H1 (cell line): ENCODE measurements at regions not wholly inside any gene's neighbourhood (a gene's known extent, or its start where the extent isn't known, plus 50 kb on each side); places are given as distances from the start of the nearest gene placed in this dataset.

Experiments
- CTCF ChIA-PET: fragments of 300-600 bp; sonication (Branson Sonifier 250); formaldehyde crosslinking; loops from one replicate; lab custom pipeline; 2021; ENCODE audit not compliant: partially characterized antibody; lab: Charles Lee
- POLR2A ChIA-PET: fragments of 300-600 bp; sonication (Branson Sonifier 250); formaldehyde crosslinking; loops from one replicate; lab custom pipeline; 2021; ENCODE audit warnings: inconsistent platforms; ENCODE audit not compliant: partially characterized antibody; lab: Charles Lee
- DNase-seq, 2 experiments: peaks; one replicate each; pipeline versions ENCODE4 v3.0.0 to v3.0.0-alpha.2; 2010 to 2022; ENCODE audit warnings: low spot score in 2 of 2, low read depth in 1 of 2, mixed read lengths in 1 of 2
- FAIRE-seq: peaks from 2 replicates; lab custom pipeline; 2011; peaks lifted over from hg19 to GRCh38; lab: Jason Lieb, UNC
- H2AFZ ChIP-seq: 2 replicates; pipeline ENCODE4 v1.8.1; 2012; ENCODE audit warnings: low read length, inconsistent platforms
- H2AK5ac ChIP-seq: 2 replicates; pipeline ENCODE4 v1.6.1; 2013; ENCODE audit warnings: low read depth, low read length
- H2BK120ac ChIP-seq: replicated peaks from 2 replicates; pipeline ENCODE3; 2013; ENCODE audit warnings: low read depth, low read length, inconsistent platforms
- H2BK12ac ChIP-seq: 2 replicates; pipeline ENCODE4 v1.6.1; 2013; ENCODE audit warnings: low read depth, low read length
- H2BK15ac ChIP-seq: 2 replicates; pipeline ENCODE4 v1.6.1; 2013; ENCODE audit warnings: low read length
- H2BK20ac ChIP-seq: 2 replicates; pipeline ENCODE4 v1.6.1; 2013; ENCODE audit warnings: low read length
- H2BK5ac ChIP-seq: 2 replicates; pipeline ENCODE4 v1.6.1; 2013; ENCODE audit warnings: low read depth, low read length
- H3K14ac ChIP-seq: 2 replicates; pipeline ENCODE4 v1.6.1; 2013; ENCODE audit warnings: inconsistent platforms; ENCODE audit not compliant: insufficient read length
- H3K18ac ChIP-seq: 2 replicates; pipeline ENCODE4 v1.6.1; 2013; ENCODE audit warnings: low read length; ENCODE audit errors: extremely low read depth
- H3K23ac ChIP-seq: 2 replicates; pipeline ENCODE4 v1.6.1; 2013; ENCODE audit warnings: inconsistent platforms; ENCODE audit not compliant: insufficient read length
- H3K23me2 ChIP-seq: 2 replicates; pipeline ENCODE4 v1.6.1; 2013; ENCODE audit warnings: low read depth, low read length
- H3K27ac ChIP-seq: 2 replicates; pipeline ENCODE4 v1.6.1; 2011; ENCODE audit warnings: low read depth, low read length, inconsistent platforms
- H3K27me3 ChIP-seq, 4 experiments: replicated peaks in 1 of 4; 1 replicate in 1 of 4; 2 replicates in 3 of 4; pipeline versions ENCODE4 v1.6.1 to v1.8.1; 2011 to 2013; ENCODE audit warnings: low read length in 3 of 4, mild to moderate bottlenecking in 3 of 4, inconsistent platforms in 2 of 4, mixed read lengths in 2 of 4, moderate library complexity in 1 of 4; ENCODE audit not compliant: control insufficient read depth in 3 of 4, insufficient read depth in 3 of 4; ENCODE audit errors: extremely low read depth in 1 of 4
- H3K36me3 ChIP-seq, 4 experiments: 2 replicates each; pipeline versions ENCODE4 v1.6.1 to v1.8.1; 2011 to 2013; ENCODE audit warnings: mild to moderate bottlenecking in 4 of 4, low read length in 3 of 4, moderate library complexity in 2 of 4, control low read depth in 1 of 4, inconsistent platforms in 1 of 4; ENCODE audit not compliant: insufficient read depth in 4 of 4, control insufficient read depth in 2 of 4
- H3K4ac ChIP-seq: replicated peaks from 2 replicates; pipeline ENCODE3; 2013; ENCODE audit warnings: low read length, low read depth, mixed read lengths, inconsistent platforms; ENCODE audit not compliant: insufficient read length
- H3K4me1 ChIP-seq, 4 experiments: replicated peaks in 1 of 4; 1 replicate in 1 of 4; 2 replicates in 3 of 4; pipeline versions ENCODE4 v1.6.1 to v1.8.1; 2011 to 2013; ENCODE audit warnings: low read length in 3 of 4, inconsistent platforms in 2 of 4, mixed read lengths in 1 of 4; ENCODE audit not compliant: insufficient read depth in 4 of 4, control insufficient read depth in 3 of 4
- H3K4me2 ChIP-seq, 2 experiments: 2 replicates each; pipeline versions ENCODE4 v1.6.1 to v1.8.1; 2011 to 2013; ENCODE audit warnings: low read depth in 2 of 2, low read length in 2 of 2, control low read depth in 1 of 2, inconsistent platforms in 1 of 2, mild to moderate bottlenecking in 1 of 2; ENCODE audit not compliant: insufficient read depth in 1 of 2
- H3K4me3 ChIP-seq, 4 experiments: fragments of 200-600, 300-600 bp in 1 of 4; sonication (generic), shearing (Covaris generic), sonication (Bioruptor Twin) in 1 of 4; 2 replicates each; pipeline versions ENCODE4 v1.5.1 to v1.8.1; 2011 to 2016; ENCODE audit warnings: low read length in 4 of 4, low read depth in 3 of 4, control low read depth in 2 of 4, inconsistent platforms in 2 of 4, mild to moderate bottlenecking in 2 of 4, mixed read lengths in 1 of 4, moderate library complexity in 1 of 4; ENCODE audit not compliant: insufficient read depth in 2 of 4; ENCODE audit errors: extremely low read depth in 1 of 4
- H3K56ac ChIP-seq: replicated peaks from 2 replicates; pipeline ENCODE3; 2013; ENCODE audit warnings: low read depth, mild to moderate bottlenecking, mixed read lengths, low read length, inconsistent platforms; ENCODE audit not compliant: insufficient read length
- H3K79me1 ChIP-seq: 2 replicates; pipeline ENCODE4 v1.6.1; 2013; ENCODE audit warnings: low read depth, low read length, control low read depth
- H3K79me2 ChIP-seq, 2 experiments: 2 replicates each; pipeline versions ENCODE4 v1.6.1 to v1.8.1; 2012 to 2013; ENCODE audit warnings: low read length in 2 of 2, mild to moderate bottlenecking in 2 of 2, inconsistent platforms in 1 of 2; ENCODE audit not compliant: insufficient read depth in 2 of 2, control insufficient read depth in 1 of 2
- H3K9ac ChIP-seq, 4 experiments: replicated peaks in 1 of 4; 1 replicate in 1 of 4; 2 replicates in 3 of 4; pipeline versions ENCODE4 v1.6.1 to v1.8.1; 2011 to 2013; ENCODE audit warnings: low read depth in 3 of 4, low read length in 3 of 4, control low read depth in 2 of 4, mild to moderate bottlenecking in 2 of 4, moderate library complexity in 2 of 4, inconsistent platforms in 1 of 4; ENCODE audit errors: extremely low read depth in 1 of 4
- H3K9me3 ChIP-seq, 2 experiments: 2 replicates each; pipeline versions ENCODE4 v1.6.1 to v1.8.1; 2012 to 2013; ENCODE audit warnings: mild to moderate bottlenecking in 2 of 2, moderate library complexity in 2 of 2, control low read depth in 1 of 2, inconsistent platforms in 1 of 2, low read depth in 1 of 2, low read length in 1 of 2, mixed read lengths in 1 of 2; ENCODE audit not compliant: insufficient read depth in 2 of 2
- H4K20me1 ChIP-seq, 2 experiments: replicated peaks in 1 of 2; 2 replicates each; pipeline versions ENCODE3 to v1.8.1; 2011 to 2013; ENCODE audit warnings: inconsistent platforms in 2 of 2, low read length in 2 of 2, mild to moderate bottlenecking in 1 of 2; ENCODE audit not compliant: insufficient read depth in 2 of 2, control insufficient read depth in 1 of 2
- H4K5ac ChIP-seq: 2 replicates; pipeline ENCODE4 v1.6.1; 2013; ENCODE audit warnings: low read length, low read depth, mixed read lengths, inconsistent platforms; ENCODE audit not compliant: insufficient read length
- H4K8ac ChIP-seq: 2 replicates; pipeline ENCODE4 v1.8.0; 2013; ENCODE audit warnings: mild to moderate bottlenecking, moderate library complexity, low read length, inconsistent platforms; ENCODE audit not compliant: insufficient read depth; ENCODE audit errors: extremely low read depth
- H4K91ac ChIP-seq: replicated peaks from 2 replicates; pipeline ENCODE3; 2013; ENCODE audit warnings: low read length, mixed read lengths, inconsistent platforms; ENCODE audit not compliant: insufficient read length
- BCL11A ChIP-seq, 2 experiments: IDR thresholded peaks; one replicate each; pipeline ENCODE4 v1.6.1; 2011; ENCODE audit warnings: low read depth in 2 of 2, low read length in 2 of 2, mild to moderate bottlenecking in 2 of 2
- CHD1 ChIP-seq: IDR thresholded peaks from 2 replicates; pipeline ENCODE4 v1.6.1; 2012; ENCODE audit warnings: low read depth, low read length, improper control_type of control experiment
- CHD2 ChIP-seq: IDR thresholded peaks from 2 replicates; pipeline ENCODE4 v1.6.1; 2012; ENCODE audit warnings: low read length, improper control_type of control experiment
- EZH2 ChIP-seq: fragments of 200-600 bp; sonication (generic); IDR thresholded peaks from 2 replicates; pipeline ENCODE4 v1.7.1; 2012; ENCODE audit warnings: low read depth, mild to moderate bottlenecking, moderate library complexity, low read length, inconsistent platforms; ENCODE audit not compliant: severe bottlenecking
- RAD21 ChIP-seq, 2 experiments: IDR thresholded peaks in 1 of 2; conservative IDR thresholded peaks in 1 of 2; 2 replicates each; pipeline ENCODE4 v1.6.1; 2011; ENCODE audit warnings: low read depth in 2 of 2, low read length in 2 of 2, improper control_type of control experiment in 1 of 2, inconsistent platforms in 1 of 2, mild to moderate bottlenecking in 1 of 2, moderate library complexity in 1 of 2
- RFX5 ChIP-seq: IDR thresholded peaks from 2 replicates; pipeline ENCODE4 v1.6.1; 2011; ENCODE audit warnings: low read depth, low read length, improper control_type of control experiment, borderline replicate concordance
- SP1 ChIP-seq: IDR thresholded peaks from 2 replicates; pipeline ENCODE4 v1.6.1; 2011; ENCODE audit warnings: low read depth, low read length
- SP2 ChIP-seq: IDR thresholded peaks from 2 replicates; pipeline ENCODE4 v1.6.1; 2012; ENCODE audit warnings: mild to moderate bottlenecking, low read length, inconsistent platforms
- SUZ12 ChIP-seq: fragments of 200-600 bp; sonication (generic); IDR thresholded peaks from 2 replicates; pipeline ENCODE4 v1.6.1; 2012; ENCODE audit warnings: mild to moderate bottlenecking, inconsistent platforms, low read length, moderate library complexity, mixed read lengths
- TCF12 ChIP-seq: IDR thresholded peaks from 2 replicates; pipeline ENCODE4 v1.6.1; 2011; ENCODE audit warnings: low read depth, mild to moderate bottlenecking, low read length
- WGBS, 2 experiments: shearing (Covaris generic) in 1 of 2; methylation state at CpG; one replicate each; pipeline versions ENCODE4 v1.1.6 to v1.1.7; 2013 to 2015; ENCODE audit warnings: low lambda C conversion rate in 2 of 2, mixed read lengths in 2 of 2, inconsistent platforms in 1 of 2, low coverage in 1 of 2, missing lambda C conversion rate in 1 of 2; ENCODE audit not compliant: insufficient replicate concordance in 2 of 2, insufficient coverage in 1 of 2, insufficient read length in 1 of 2; ENCODE audit errors: extremely low coverage in 1 of 2, missing lambda C conversion rate in 1 of 2; 5-methylcytosine and 5-hydroxymethylcytosine counted together
- TF ChIP-seq, protein P1 (sequence below), 3 experiments: IDR thresholded peaks; 1 replicate in 2 of 3; 2 replicates in 1 of 3; pipeline versions ENCODE4 v1.5.1 to v1.6.1; 2011; ENCODE audit warnings: low read length in 3 of 3, mild to moderate bottlenecking in 3 of 3, inconsistent platforms in 2 of 3, low read depth in 1 of 3, moderate library complexity in 1 of 3; ENCODE audit not compliant: insufficient read depth in 1 of 3; ENCODE audit errors: control extremely low read depth in 1 of 3

DNA sequence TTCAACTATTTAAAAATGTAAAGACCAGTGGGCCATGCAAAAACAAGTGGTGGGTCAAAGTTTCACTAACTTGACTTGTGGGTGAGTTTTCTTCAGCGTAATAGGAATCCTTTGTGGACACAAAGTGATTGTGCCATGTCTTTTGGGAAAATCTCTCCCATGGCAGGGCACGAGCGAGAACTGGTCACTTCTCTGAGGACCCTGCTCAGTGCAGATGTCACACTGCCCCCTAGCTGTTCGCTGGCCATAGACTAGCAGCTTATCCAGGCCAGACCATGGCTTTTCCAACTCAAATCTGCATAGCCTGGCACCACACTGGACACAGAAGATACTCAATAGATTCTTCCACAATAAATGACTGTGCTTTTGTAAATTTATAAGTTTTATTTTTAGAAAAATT is 306.0 kb upstream of the CCL2 start:
- CTCF ChIA-PET, result interaction anchor here (0.6 to 9.6 kb wide), 13 partner anchors 9 to 223 kb away, joined by 3 to 101 read pairs (median 3); no protein-coding TSS in a partner anchor
- Histone ChIP-seq H3K79me1 (no peaks in the 10 kb centered on the region), H2AK5ac (no peak overlapping the region), H2BK5ac (no peak overlapping the region), H3K4ac (no peak overlapping the region), H4K91ac (no peak overlapping the region), H3K4me3 (no peak overlapping the region), H3K56ac (no peak overlapping the region), H3K9ac (no peak overlapping the region), H3K23ac (no peak overlapping the region), H3K79me2 (no peaks in the 10 kb centered on the region), H3K23me2 (no peaks in the 10 kb centered on the region), H3K27me3 (no peaks in the 10 kb centered on the region), H2BK12ac (no peak overlapping the region), H3K18ac (no peak overlapping the region), H2BK120ac (no peak overlapping the region), H3K36me3 (no peaks in the 10 kb centered on the region), H2AFZ (no peak overlapping the region), H4K5ac (no peak overlapping the region), H4K20me1 (peaks cover 0 to 2% of the 10 kb centered on the region in 2 experiments), H3K4me1 (no peaks in the 10 kb centered on the region), H4K8ac (no peak overlapping the region), H3K14ac (no peak overlapping the region), H3K9me3 (no peaks in the 10 kb centered on the region), H2BK15ac (no peak overlapping the region), H3K4me2 (no peak overlapping the region), H2BK20ac (no peak overlapping the region), H3K27ac (no peak overlapping the region)
- DNase-seq, result peak; percentile 25 to 73
- FAIRE-seq, result peak; percentile 72
- TF ChIP-seq TCF12 (no peak), RFX5 (no peak), EZH2 (no peak), CHD1 (no peak), CHD2 (no peak), RAD21 (IDR thresholded peaks at IDR 0.05 in 1 of 2, conservative IDR thresholded peaks at IDR 0.05 in 1 of 2; ENCODE audit: low read depth in 2 of 2, low read length in 2 of 2) (peak; percentile 84 to 88), SP1 (no peak), SP2 (no peak), BCL11A (IDR thresholded peaks at IDR 0.05; ENCODE audit: low read depth in 2 of 2, low read length in 2 of 2) (no peak), SUZ12 (no peak)
- TF ChIP-seq, protein P1, sequence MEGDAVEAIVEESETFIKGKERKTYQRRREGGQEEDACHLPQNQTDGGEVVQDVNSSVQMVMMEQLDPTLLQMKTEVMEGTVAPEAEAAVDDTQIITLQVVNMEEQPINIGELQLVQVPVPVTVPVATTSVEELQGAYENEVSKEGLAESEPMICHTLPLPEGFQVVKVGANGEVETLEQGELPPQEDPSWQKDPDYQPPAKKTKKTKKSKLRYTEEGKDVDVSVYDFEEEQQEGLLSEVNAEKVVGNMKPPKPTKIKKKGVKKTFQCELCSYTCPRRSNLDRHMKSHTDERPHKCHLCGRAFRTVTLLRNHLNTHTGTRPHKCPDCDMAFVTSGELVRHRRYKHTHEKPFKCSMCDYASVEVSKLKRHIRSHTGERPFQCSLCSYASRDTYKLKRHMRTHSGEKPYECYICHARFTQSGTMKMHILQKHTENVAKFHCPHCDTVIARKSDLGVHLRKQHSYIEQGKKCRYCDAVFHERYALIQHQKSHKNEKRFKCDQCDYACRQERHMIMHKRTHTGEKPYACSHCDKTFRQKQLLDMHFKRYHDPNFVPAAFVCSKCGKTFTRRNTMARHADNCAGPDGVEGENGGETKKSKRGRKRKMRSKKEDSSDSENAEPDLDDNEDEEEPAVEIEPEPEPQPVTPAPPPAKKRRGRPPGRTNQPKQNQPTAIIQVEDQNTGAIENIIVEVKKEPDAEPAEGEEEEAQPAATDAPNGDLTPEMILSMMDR (IDR thresholded peaks at IDR 0.05; ENCODE audit: control extremely low read depth in 1 of 3, insufficient read depth in 1 of 3, low read depth in 1 of 3, low read length in 3 of 3), result peak; percentile 82 to 92 (median 92)
- 56% methylated on average over 4 of the region's 4 CpGs; no CpG with 5 or more reads in 1 of the 2 experiments for WGBS, 2 experiments
- POLR2A ChIA-PET, result no interaction called here
